ENCODE measurements at regions not wholly inside any gene's neighbourhood (a gene's known extent, or its start where the extent isn't known, plus 50 kb on each side); places are given as distances from the start of the nearest gene placed in this dataset.

DNA sequence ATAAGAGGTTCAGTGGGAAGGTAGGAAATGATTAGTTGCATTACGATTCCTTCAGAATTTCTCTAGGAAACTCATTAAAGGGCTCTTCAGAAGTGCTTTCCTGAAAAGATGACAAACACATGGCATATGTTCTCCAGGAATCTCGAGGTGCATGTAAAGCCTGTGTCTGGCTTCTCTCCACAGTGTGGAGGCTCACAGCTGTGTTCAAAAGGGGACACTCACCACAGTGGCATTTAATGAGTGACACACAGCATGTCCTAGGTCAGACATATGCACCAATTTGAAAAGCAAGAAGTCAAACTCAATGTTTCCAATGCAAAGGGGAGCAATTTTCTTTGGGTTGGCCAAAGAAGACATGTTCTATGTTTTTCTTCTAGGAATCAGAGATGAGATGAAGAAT lies 976.9 kb downstream of the MAT2B start:
- Histone ChIP-seq H3K27me3 (ENCODE audit: control insufficient read depth in 1 of 2, insufficient read depth in 2 of 2, low read length in 2 of 2) (no peaks in the 10 kb centered on the region), H3K4me2 (ENCODE audit: low read depth, low read length) (no peak overlapping the region), H3K9me3 (ENCODE audit: low read length) (no peaks in the 10 kb centered on the region), H3K9ac (ENCODE audit: insufficient read depth, low read depth, low read length) (no peak overlapping the region), H3K4me3 (replicated peaks in 1 of 3; ENCODE audit: insufficient read depth in 1 of 3, low read depth in 2 of 3, low read length in 3 of 3) (no peak overlapping the region), H2AFZ (ENCODE audit: low read length) (no peak overlapping the region), H3K27ac (ENCODE audit: extremely low read length, insufficient read depth, low read length) (no peak overlapping the region), H4K20me1 (ENCODE audit: insufficient read depth, low read length) (no peaks in the 10 kb centered on the region), H3K36me3 (replicated peaks in 1 of 2; ENCODE audit: control insufficient read depth in 1 of 2, insufficient read depth in 2 of 2, low read length in 2 of 2) (no peaks in the 10 kb centered on the region), H3K79me2 (ENCODE audit: insufficient read depth, low read length) (no peaks in the 10 kb centered on the region), H3K4me1 (ENCODE audit: insufficient read depth, low read length) (no peaks in the 10 kb centered on the region)
- in situ Hi-C loops (cut with HindIII; ENCODE audit: extremely low pct_ligation_motif_present, low pct_unique_long_range_greater_than_20kb), result no loop called here
- DNase-seq (ENCODE audit: low spot score), result no peak
- no TSS peak for BruUV-seq (replicated peaks)
- ChIA-PET CTCF (ENCODE audit: low intra/inter-chr PET ratio, low total read pairs) (no interaction called here), POLR2A (no interaction called here)
- intact Hi-C loops (cut with micrococcal nuclease; ENCODE audit: unreplicated experiment), result no loop called here
- no peak for FAIRE-seq
- no peak for ATAC-seq
- TF ChIP-seq, protein P1, sequence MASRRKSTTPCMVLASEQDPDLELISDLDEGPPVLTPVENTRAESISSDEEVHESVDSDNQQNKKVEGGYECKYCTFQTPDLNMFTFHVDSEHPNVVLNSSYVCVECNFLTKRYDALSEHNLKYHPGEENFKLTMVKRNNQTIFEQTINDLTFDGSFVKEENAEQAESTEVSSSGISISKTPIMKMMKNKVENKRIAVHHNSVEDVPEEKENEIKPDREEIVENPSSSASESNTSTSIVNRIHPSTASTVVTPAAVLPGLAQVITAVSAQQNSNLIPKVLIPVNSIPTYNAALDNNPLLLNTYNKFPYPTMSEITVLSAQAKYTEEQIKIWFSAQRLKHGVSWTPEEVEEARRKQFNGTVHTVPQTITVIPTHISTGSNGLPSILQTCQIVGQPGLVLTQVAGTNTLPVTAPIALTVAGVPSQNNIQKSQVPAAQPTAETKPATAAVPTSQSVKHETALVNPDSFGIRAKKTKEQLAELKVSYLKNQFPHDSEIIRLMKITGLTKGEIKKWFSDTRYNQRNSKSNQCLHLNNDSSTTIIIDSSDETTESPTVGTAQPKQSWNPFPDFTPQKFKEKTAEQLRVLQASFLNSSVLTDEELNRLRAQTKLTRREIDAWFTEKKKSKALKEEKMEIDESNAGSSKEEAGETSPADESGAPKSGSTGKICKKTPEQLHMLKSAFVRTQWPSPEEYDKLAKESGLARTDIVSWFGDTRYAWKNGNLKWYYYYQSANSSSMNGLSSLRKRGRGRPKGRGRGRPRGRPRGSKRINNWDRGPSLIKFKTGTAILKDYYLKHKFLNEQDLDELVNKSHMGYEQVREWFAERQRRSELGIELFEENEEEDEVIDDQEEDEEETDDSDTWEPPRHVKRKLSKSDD (CRISPR knock-in tag; IDR thresholded peaks at IDR 0.05; ENCODE audit: low read depth), result no peak
- TF ChIP-seq, protein P2, sequence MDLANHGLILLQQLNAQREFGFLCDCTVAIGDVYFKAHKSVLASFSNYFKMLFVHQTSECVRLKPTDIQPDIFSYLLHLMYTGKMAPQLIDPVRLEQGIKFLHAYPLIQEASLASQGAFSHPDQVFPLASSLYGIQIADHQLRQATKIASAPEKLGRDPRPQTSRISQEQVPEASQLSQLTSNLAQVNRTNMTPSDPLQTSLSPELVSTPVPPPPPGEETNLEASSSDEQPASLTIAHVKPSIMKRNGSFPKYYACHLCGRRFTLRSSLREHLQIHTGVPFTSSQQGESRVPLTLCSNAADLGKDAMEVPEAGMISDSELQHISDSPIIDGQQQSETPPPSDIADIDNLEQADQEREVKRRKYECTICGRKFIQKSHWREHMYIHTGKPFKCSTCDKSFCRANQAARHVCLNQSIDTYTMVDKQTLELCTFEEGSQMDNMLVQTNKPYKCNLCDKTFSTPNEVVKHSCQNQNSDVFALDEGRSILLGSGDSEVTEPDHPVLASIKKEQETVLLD (CRISPR knock-in tag; IDR thresholded peaks at IDR 0.05; ENCODE audit: low read depth), result no peak
- TF ChIP-seq, protein P3, sequence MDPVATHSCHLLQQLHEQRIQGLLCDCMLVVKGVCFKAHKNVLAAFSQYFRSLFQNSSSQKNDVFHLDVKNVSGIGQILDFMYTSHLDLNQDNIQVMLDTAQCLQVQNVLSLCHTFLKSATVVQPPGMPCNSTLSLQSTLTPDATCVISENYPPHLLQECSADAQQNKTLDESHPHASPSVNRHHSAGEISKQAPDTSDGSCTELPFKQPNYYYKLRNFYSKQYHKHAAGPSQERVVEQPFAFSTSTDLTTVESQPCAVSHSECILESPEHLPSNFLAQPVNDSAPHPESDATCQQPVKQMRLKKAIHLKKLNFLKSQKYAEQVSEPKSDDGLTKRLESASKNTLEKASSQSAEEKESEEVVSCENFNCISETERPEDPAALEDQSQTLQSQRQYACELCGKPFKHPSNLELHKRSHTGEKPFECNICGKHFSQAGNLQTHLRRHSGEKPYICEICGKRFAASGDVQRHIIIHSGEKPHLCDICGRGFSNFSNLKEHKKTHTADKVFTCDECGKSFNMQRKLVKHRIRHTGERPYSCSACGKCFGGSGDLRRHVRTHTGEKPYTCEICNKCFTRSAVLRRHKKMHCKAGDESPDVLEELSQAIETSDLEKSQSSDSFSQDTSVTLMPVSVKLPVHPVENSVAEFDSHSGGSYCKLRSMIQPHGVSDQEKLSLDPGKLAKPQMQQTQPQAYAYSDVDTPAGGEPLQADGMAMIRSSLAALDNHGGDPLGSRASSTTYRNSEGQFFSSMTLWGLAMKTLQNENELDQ (CRISPR knock-in tag; IDR thresholded peaks at IDR 0.05; ENCODE audit: borderline replicate concordance), result no peak
- TF ChIP-seq ZNF274 (CRISPR knock-in tag; IDR thresholded peaks at IDR 0.05) (no peak), YY1 (IDR thresholded peaks at IDR 0.05; ENCODE audit: insufficient read depth, insufficient replicate concordance, low read depth, low read length) (no peak)
- TF ChIP-seq, protein P4, sequence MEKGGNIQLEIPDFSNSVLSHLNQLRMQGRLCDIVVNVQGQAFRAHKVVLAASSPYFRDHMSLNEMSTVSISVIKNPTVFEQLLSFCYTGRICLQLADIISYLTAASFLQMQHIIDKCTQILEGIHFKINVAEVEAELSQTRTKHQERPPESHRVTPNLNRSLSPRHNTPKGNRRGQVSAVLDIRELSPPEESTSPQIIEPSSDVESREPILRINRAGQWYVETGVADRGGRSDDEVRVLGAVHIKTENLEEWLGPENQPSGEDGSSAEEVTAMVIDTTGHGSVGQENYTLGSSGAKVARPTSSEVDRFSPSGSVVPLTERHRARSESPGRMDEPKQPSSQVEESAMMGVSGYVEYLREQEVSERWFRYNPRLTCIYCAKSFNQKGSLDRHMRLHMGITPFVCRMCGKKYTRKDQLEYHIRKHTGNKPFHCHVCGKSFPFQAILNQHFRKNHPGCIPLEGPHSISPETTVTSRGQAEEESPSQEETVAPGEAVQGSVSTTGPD (CRISPR knock-in tag; IDR thresholded peaks at IDR 0.05), result no peak
- 5% methylated on average over 2 of the region's 2 CpGs for WGBS (ENCODE audit: low lambda C conversion rate)
